22Rv1 (cell line): ENCODE measurements at regions not wholly inside any gene's neighbourhood (a gene's known extent, or its start where the extent isn't known, plus 50 kb on each side); places are given as distances from the start of the nearest gene placed in this dataset.
"Not testable (repeated sequence)": the region's sequence is repeated elsewhere in the genome, so short reads cannot be mapped to it uniquely, and the experiment has no call there.

ENCODE experiments used
- H3K27ac ChIP-seq: fragments of 450-650 bp; 2 replicates; pipeline ENCODE4 v1.5.1; 2017
- ZFX ChIP-seq: fragments of 450-650 bp; IDR thresholded peaks from 2 replicates; pipeline ENCODE4 v1.6.1; 2017; ENCODE audit warnings: antibody characterized with exemption, borderline replicate concordance
- TF ChIP-seq, protein P1 (sequence below): fragments of 450-650 bp; IDR thresholded peaks from 2 replicates; pipeline ENCODE4 v1.5.1; 2017; ENCODE audit warnings: mild to moderate bottlenecking

DNA sequence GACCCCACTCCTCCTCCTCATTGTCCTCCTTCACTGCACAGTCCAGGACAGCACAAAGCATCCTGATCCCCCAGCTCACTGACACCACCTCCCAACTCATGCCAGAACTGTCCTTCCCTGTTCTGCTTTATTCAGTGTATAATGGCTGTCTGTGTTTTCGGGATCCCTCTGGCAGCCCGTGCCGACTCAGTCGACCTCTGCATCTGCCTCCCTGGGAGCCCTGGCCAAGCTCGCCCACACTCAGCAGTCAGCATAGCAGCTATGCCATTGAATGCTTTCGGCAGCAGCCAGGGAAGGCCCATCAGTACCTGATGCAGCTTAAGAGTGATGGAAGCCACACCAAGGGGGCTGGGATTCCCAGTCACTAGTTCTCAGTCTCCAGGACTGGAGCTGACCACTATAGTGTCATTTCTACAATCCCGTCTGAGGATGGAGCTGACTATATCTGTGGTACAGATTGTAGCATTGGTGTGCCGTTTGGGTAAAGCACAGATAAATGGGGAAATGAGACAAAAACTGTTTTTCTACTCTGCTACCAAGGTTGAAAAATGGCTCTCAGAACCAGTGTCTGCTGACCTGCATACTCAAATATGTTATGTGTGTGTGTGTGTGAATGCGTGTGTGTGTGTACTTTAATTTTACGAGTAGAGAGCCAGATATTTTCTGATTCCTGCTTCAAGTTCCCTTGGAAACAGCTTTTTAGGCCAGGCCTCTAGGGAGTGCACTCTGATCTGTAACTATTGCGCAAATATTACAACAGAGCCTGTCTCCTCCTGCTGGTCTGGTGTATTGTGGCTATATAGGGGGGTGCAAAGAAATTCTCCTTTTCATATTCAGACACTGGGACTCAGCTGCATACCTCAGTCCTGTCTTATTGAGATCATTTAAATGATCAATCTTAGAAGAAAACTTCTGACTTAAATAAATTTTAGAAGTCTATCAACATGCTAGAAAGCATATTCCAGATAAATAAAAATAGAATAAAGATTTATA lies 78.8 kb upstream of the TOP3B start:
- H3K27ac ChIP-seq = peak overlapping the region; percentile 53
- TF ChIP-seq, protein P1, sequence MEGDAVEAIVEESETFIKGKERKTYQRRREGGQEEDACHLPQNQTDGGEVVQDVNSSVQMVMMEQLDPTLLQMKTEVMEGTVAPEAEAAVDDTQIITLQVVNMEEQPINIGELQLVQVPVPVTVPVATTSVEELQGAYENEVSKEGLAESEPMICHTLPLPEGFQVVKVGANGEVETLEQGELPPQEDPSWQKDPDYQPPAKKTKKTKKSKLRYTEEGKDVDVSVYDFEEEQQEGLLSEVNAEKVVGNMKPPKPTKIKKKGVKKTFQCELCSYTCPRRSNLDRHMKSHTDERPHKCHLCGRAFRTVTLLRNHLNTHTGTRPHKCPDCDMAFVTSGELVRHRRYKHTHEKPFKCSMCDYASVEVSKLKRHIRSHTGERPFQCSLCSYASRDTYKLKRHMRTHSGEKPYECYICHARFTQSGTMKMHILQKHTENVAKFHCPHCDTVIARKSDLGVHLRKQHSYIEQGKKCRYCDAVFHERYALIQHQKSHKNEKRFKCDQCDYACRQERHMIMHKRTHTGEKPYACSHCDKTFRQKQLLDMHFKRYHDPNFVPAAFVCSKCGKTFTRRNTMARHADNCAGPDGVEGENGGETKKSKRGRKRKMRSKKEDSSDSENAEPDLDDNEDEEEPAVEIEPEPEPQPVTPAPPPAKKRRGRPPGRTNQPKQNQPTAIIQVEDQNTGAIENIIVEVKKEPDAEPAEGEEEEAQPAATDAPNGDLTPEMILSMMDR = peak; percentile 28
- no peak for TF ChIP-seq ZFX

GRCh38 chr22:22060200-22061084 lies 77.9 kb upstream of the TOP3B start:
- no peak for TF ChIP-seq ZFX
- TF ChIP-seq, protein P1 = peak; percentile 96
- peak overlapping the region; percentile 53; the same call in 1 of the 2 replicates for H3K27ac ChIP-seq

DNA sequence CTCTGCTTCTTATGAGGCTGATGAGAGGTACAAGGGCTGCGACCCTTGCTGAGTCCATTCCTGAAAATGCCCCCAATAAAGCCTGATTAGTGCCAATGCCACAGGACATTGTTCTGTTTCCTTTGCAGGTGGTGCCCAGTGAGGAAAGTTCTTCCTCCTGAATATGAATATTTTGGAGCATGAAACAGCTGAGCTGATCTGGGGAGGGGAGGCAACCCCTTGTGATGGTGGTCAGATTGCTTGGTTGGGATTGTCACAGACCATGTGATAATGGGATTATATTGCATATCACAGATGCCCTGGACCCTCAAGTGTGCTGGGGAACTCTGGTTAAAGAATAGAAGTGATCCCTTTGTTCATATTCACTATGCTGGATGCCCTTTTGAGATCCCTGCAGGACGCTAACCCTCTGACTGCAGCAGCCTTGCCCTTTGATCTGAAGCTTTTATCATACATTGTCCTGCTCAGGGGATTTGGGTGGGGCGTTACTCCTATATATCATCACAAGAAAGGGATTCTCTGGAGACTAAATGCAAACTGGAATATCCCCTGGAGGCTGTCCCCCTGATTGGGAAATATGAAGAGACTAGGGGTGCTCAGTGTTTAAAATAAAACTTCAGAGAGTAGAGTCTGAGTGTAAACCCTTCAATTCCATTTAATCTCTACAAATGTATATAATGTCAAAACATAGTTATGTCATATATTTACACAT lies 76.9 kb upstream of the TOP3B start:
- no peak overlapping the region for H3K27ac ChIP-seq

DNA sequence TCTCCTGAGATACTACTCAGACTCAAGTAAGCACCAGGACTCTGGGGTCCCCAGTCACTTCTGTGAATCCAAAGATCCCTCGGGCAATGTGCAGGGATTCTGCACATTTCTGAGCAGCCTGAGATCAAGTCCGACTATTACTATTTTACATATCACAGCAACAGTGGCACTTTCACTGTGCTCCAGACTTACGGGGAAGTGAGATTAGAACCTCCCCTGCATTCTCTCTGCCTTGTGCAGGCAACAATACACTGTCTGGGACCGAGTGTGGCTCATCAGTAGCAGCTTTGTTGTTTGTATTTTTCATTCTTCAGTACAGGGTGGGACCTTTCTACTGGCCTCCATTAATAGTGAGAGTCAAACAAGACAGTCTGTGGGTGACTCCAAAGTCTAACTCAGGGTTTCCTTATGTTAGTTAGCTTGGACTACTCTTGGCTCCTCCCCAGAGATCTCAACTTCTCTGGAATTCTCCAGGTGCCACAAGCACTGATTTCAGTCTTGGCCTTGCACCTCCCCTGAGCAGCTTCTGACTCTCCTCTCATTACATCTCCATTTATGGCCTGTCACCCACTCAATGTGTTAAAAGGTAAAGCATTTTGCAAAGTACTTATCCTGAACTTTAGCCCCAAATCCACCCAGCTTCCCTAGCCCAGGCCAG lies 76.2 kb upstream of the TOP3B start:
- no peak for TF ChIP-seq ZFX
- TF ChIP-seq, protein P1 = no peak
- H3K27ac ChIP-seq = no peak overlapping the region

More for the DNA sequence above, 76.9 kb upstream of the TOP3B start:
- no peak for TF ChIP-seq ZFX
- TF ChIP-seq, protein P1 = no peak

GRCh38 chr22:22057617-22058378 lies 75.2 kb upstream of the TOP3B start:
- no peak overlapping the region for H3K27ac ChIP-seq
- TF ChIP-seq, protein P1 = no peak
- no peak for TF ChIP-seq ZFX

GRCh38 chr22:22056809-22057594 lies 74.4 kb upstream of the TOP3B start:
- not testable (repeated sequence) for H3K27ac ChIP-seq

DNA sequence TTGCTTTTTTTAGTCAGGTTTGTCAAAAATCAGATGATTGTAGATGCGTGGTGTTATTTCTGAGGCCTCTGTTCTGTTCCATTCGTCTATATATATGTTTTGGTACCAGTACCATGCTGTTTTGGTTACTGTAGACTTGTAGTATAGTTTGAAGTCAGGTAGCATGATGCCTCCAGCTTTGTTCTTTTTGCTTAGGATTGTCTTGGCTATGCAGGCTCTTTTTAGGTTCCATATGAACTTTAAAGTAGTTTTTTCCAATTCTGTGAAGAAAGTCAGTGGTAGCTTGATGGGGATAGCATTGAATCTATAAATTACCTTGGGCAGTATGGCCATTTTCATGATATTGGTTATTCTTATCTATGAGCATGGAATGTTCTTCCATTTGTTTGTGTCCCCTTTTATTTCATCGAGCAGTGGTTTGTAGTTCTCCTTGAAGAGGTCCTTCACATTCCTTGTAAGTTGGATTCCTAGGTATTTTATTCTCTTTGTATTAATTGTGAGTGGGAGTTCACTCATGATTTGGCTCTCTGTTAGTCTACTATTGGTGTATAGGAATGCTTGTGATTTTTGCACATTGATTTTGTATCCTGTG lies 70.1 kb upstream of the TOP3B start:
- H3K27ac ChIP-seq = not testable (repeated sequence)

GRCh38 chr22:22051032-22051431 lies 68.4 kb upstream of the TOP3B start:
- not testable (repeated sequence) for H3K27ac ChIP-seq
